Peyer's patch (tissue), 4 donors: ENCODE measurements at regions not wholly inside any gene's neighbourhood (a gene's known extent, or its start where the extent isn't known, plus 50 kb on each side); places are given as distances from the start of the nearest gene placed in this dataset.

ENCODE experiments used
- CTCF ChIP-seq, 6 experiments: fragments of 450-650 bp in 4 of 6; fragments of 200-600 bp in 2 of 6; sonication (generic) in 1 of 6; IDR thresholded peaks; one replicate each; pipeline ENCODE4 v1.5.1; 2017 to 2019; ENCODE audit warnings: antibody characterized with exemption in 6 of 6, mild to moderate bottlenecking in 3 of 6, moderate library complexity in 1 of 6
- POLR2A ChIP-seq, 2 donors: fragments of 450-650 bp; IDR thresholded peaks; one replicate each; pipeline ENCODE4 v1.5.1; 2017; ENCODE audit warnings: antibody characterized with exemption in 2 of 2, mild to moderate bottlenecking in 2 of 2, moderate library complexity in 2 of 2

GRCh38 chr13:30140973-30141372 is 166.4 kb downstream of the KATNAL1 start:
- TF ChIP-seq CTCF (IDR thresholded peaks at IDR 0.05) (no peak), POLR2A (IDR thresholded peaks at IDR 0.05) (no peak)
